ENCODE measurements at regions not wholly inside any gene's neighbourhood (a gene's known extent, or its start where the extent isn't known, plus 50 kb on each side); places are given as distances from the start of the nearest gene placed in this dataset.

DNA sequence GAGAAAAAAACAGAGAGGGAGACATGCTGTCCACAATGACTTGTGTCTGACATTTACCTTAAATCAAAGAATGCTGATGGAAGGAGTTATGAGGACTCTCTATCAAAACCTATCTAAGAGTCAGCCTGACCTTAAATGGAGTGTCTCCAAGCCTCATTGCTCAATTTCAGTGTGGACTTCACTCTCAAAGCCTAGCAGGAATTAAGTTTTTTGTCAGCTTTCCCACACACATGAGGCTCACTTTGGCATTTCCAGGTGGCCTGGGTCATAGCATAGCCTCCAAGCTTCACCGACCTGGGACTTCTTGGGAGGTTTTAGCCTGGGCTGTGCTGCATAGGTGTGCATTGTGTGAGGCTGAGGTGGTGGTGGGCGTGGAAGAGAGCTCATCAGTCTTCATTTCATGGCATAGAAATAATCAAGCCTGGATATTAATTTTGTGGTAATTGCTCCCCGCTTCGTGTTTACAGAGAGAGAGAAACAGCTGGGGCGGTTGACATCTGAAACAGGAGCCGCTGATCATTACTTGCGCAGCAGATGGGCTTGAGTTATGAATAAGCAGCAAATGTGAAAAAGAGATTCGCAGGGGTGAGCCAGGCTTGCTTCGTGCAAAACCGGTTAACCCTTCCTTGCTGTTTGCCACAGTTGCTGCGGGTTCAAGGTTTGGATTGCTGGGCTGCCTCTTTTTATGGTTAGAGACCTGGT, 647.8 kb downstream of the INHBA start:
- TF ChIP-seq POLR2A (IDR thresholded peaks at IDR 0.05; ENCODE audit: low read length) (no peak), GATA1 (IDR thresholded peaks at IDR 0.05; ENCODE audit: low read depth, low read length) (no peak)

All from erythroblast (primary cell).